Keratinocyte (primary cell): ENCODE measurements at regions not wholly inside any gene's neighbourhood (a gene's known extent, or its start where the extent isn't known, plus 50 kb on each side); places are given as distances from the start of the nearest gene placed in this dataset.

ENCODE experiments used
- DNase-seq: peaks from one replicate; pipeline ENCODE4 v3.0.0-alpha.2; 2011; ENCODE audit warnings: low read depth, missing footprints, low spot score
- FAIRE-seq: peaks from 2 replicates; lab custom pipeline; 2011; peaks lifted over from hg19 to GRCh38; lab: Jason Lieb, UNC
- H2AFZ ChIP-seq: 2 replicates; pipeline ENCODE4 v1.6.0; 2012; ENCODE audit warnings: low read length, control low read depth, inconsistent platforms; ENCODE audit not compliant: control insufficient read depth
- H3K27ac ChIP-seq: 2 replicates; pipeline ENCODE4 v1.5.1; 2011; ENCODE audit warnings: low read length; ENCODE audit not compliant: control insufficient read depth, insufficient read depth
- H3K27me3 ChIP-seq: 3 replicates; pipeline ENCODE4 v1.6.0; 2011; ENCODE audit warnings: low read length; ENCODE audit not compliant: control insufficient read depth, insufficient read depth; ENCODE audit errors: extremely low read depth
- H3K36me3 ChIP-seq, 2 experiments: 2 replicates in 1 of 2; 3 replicates in 1 of 2; pipeline ENCODE4 v1.5.1; 2011; ENCODE audit warnings: low read length in 2 of 2, mild to moderate bottlenecking in 1 of 2; ENCODE audit not compliant: control insufficient read depth in 2 of 2, insufficient read depth in 2 of 2; ENCODE audit errors: extremely low read depth in 1 of 2
- H3K4me1 ChIP-seq: 3 replicates; pipeline ENCODE4 v1.5.1; 2011; ENCODE audit warnings: low read length; ENCODE audit not compliant: control insufficient read depth, insufficient read depth; ENCODE audit errors: extremely low read depth
- H3K4me2 ChIP-seq: 3 replicates; pipeline ENCODE4 v1.6.0; 2011; ENCODE audit warnings: low read depth, low read length; ENCODE audit not compliant: control insufficient read depth, insufficient read depth; ENCODE audit errors: extremely low read depth
- H3K4me3 ChIP-seq, 3 experiments: fragments of 200-600 bp in 1 of 3; sonication (generic) in 1 of 3; 2 replicates in 2 of 3; 3 replicates in 1 of 3; pipeline ENCODE4 v1.5.1; 2011 to 2016; ENCODE audit warnings: low read length in 3 of 3, mild to moderate bottlenecking in 3 of 3, control low read depth in 2 of 3, inconsistent platforms in 1 of 3, low read depth in 1 of 3, mixed read lengths in 1 of 3, mixed run types in 1 of 3, moderate library complexity in 1 of 3; ENCODE audit not compliant: control insufficient read depth in 2 of 3, insufficient read depth in 2 of 3; ENCODE audit errors: extremely low read depth in 1 of 3
- H3K79me2 ChIP-seq: 2 replicates; pipeline ENCODE4 v1.6.0; 2012; ENCODE audit warnings: low read length; ENCODE audit not compliant: control insufficient read depth, insufficient read depth
- H3K9ac ChIP-seq: 3 replicates; pipeline ENCODE4 v1.6.0; 2011; ENCODE audit warnings: low read length; ENCODE audit not compliant: control insufficient read depth, insufficient read depth; ENCODE audit errors: extremely low read depth
- H3K9me1 ChIP-seq: 3 replicates; pipeline ENCODE4 v1.6.0; 2011; ENCODE audit warnings: low read length; ENCODE audit not compliant: control insufficient read depth, insufficient read depth; ENCODE audit errors: extremely low read depth
- H3K9me3 ChIP-seq: 2 replicates; pipeline ENCODE4 v1.5.1; 2012; ENCODE audit warnings: low read depth, low read length; ENCODE audit not compliant: control insufficient read depth
- H4K20me1 ChIP-seq: 3 replicates; pipeline ENCODE4 v1.6.0; 2011; ENCODE audit warnings: low read length; ENCODE audit not compliant: control insufficient read depth, insufficient read depth; ENCODE audit errors: extremely low read depth
- CTCF ChIP-seq, 3 experiments: IDR thresholded peaks in 1 of 3; conservative IDR thresholded peaks in 1 of 3; optimal IDR thresholded peaks in 1 of 3; 2 replicates in 2 of 3; 3 replicates in 1 of 3; pipeline versions ENCODE3 to v1.5.1; 2011; ENCODE audit warnings: low read length in 3 of 3, mild to moderate bottlenecking in 3 of 3, moderate library complexity in 2 of 3, control low read depth in 1 of 3, inconsistent platforms in 1 of 3; ENCODE audit not compliant: insufficient read depth in 2 of 3; ENCODE audit errors: extremely low read depth in 1 of 3
- EZH2 ChIP-seq: IDR thresholded peaks from one replicate; pipeline ENCODE4 v1.6.1; 2012; ENCODE audit warnings: inconsistent platforms, mild to moderate bottlenecking, low read length, moderate library complexity
- dilution Hi-C: fragments of 300-500 bp; cut with MboI; formaldehyde crosslinking; loops from one replicate; pipeline ENCODE4 v1.7.0; 2020; ENCODE audit warnings: low sequenced_read_pairs; ENCODE audit not compliant: extremely low pct_ligation_motif_present

GRCh38 chr16:75837681-75838080 lies 111.4 kb upstream of the CPHXL start:
- H2AFZ ChIP-seq = no peak overlapping the region
- dilution Hi-C loops = no loop called here
- H3K9ac ChIP-seq = no peak overlapping the region
- H3K4me1 ChIP-seq = no peaks in the 10 kb centered on the region
- TF ChIP-seq EZH2 = no peak
- no peak for TF ChIP-seq CTCF (optimal IDR thresholded peaks at IDR 0.05 in 1 of 3, IDR thresholded peaks at IDR 0.05 in 1 of 3, conservative IDR thresholded peaks at IDR 0.05 in 1 of 3; ENCODE audit: extremely low read depth in 1 of 3, insufficient read depth in 2 of 3, low read length in 3 of 3)
- H3K27ac ChIP-seq = no peak overlapping the region
- no peaks in the 10 kb centered on the region for H3K36me3 ChIP-seq
- no peak overlapping the region for H3K4me3 ChIP-seq
- H3K79me2 ChIP-seq = no peaks in the 10 kb centered on the region
- H3K9me3 ChIP-seq = peaks cover 2% of the 10 kb centered on the region
- no peaks in the 10 kb centered on the region for H3K9me1 ChIP-seq
- FAIRE-seq = no peak
- H4K20me1 ChIP-seq = no peaks in the 10 kb centered on the region
- H3K4me2 ChIP-seq = no peak overlapping the region
- H3K27me3 ChIP-seq = no peaks in the 10 kb centered on the region
- DNase-seq = no peak

- H3K9me3 ChIP-seq = no peaks in the 10 kb centered on the region
- no peaks in the 10 kb centered on the region for H3K4me1 ChIP-seq
- no peak overlapping the region for H2AFZ ChIP-seq
- no peaks in the 10 kb centered on the region for H3K27me3 ChIP-seq
- H3K4me3 ChIP-seq = no peak overlapping the region
- FAIRE-seq = no peak
- no peak for TF ChIP-seq EZH2
- TF ChIP-seq CTCF (optimal IDR thresholded peaks at IDR 0.05 in 1 of 3, IDR thresholded peaks at IDR 0.05 in 1 of 3, conservative IDR thresholded peaks at IDR 0.05 in 1 of 3; ENCODE audit: extremely low read depth in 1 of 3, insufficient read depth in 2 of 3, low read length in 3 of 3) = no peak
- dilution Hi-C loops = no loop called here
- no peaks in the 10 kb centered on the region for H3K9me1 ChIP-seq
- H3K9ac ChIP-seq = no peak overlapping the region
- no peaks in the 10 kb centered on the region for H3K36me3 ChIP-seq
- H3K4me2 ChIP-seq = no peak overlapping the region
- no peaks in the 10 kb centered on the region for H4K20me1 ChIP-seq
- DNase-seq = no peak
- no peak overlapping the region for H3K27ac ChIP-seq
- no peaks in the 10 kb centered on the region for H3K79me2 ChIP-seq
Observed at GRCh38 chr16:75841517-75841916, 115.2 kb upstream of the CPHXL start.
